ENCODE measurements at regions not wholly inside any gene's neighbourhood (a gene's known extent, or its start where the extent isn't known, plus 50 kb on each side); places are given as distances from the start of the nearest gene placed in this dataset.

DNA sequence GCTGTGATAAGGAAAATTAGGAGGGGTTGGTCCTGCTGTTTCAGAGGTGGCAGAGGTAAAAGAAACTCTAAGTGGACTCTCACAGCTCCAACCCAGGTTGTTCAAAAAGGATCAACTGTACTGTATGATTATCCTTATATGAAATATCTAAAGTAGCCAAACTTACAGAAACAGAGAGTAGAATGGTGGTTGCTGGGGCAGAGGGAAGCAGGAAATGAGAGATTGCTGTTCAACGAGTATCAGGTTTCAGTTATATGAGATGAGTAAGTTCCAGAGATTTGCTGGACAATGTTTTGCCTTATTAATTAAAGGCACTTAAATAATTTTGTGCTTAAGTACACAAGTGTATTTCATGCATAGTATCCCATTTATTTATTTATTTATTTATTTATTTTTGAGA, 972.0 kb upstream of the LRRTM1 start:
- no peak overlapping the region for H3K4me3 ChIP-seq (ENCODE audit: low read depth, low read length)
- TF ChIP-seq, protein P1, sequence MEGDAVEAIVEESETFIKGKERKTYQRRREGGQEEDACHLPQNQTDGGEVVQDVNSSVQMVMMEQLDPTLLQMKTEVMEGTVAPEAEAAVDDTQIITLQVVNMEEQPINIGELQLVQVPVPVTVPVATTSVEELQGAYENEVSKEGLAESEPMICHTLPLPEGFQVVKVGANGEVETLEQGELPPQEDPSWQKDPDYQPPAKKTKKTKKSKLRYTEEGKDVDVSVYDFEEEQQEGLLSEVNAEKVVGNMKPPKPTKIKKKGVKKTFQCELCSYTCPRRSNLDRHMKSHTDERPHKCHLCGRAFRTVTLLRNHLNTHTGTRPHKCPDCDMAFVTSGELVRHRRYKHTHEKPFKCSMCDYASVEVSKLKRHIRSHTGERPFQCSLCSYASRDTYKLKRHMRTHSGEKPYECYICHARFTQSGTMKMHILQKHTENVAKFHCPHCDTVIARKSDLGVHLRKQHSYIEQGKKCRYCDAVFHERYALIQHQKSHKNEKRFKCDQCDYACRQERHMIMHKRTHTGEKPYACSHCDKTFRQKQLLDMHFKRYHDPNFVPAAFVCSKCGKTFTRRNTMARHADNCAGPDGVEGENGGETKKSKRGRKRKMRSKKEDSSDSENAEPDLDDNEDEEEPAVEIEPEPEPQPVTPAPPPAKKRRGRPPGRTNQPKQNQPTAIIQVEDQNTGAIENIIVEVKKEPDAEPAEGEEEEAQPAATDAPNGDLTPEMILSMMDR (IDR thresholded peaks at IDR 0.05; ENCODE audit: insufficient read depth, low read length) = no peak
- DNase-seq (ENCODE audit: low read depth) = no peak

DNA sequence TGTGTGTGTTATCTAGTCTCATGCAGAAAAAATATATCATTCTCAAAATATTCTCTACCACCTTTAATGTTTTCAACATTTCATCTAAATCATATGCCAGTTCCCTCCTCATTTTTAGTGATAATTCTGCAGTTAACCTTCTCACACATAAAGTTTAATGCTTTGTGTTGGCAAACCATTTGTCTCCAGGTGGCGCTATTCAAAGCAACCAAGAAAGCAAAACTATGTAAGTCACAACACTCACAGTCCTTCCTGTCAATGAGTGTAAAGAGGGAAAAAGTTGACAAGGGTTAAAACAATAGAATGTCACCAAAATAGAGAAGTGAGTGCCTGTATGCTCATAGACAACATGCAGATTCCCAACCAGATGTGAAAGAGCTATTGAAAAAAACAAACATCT, 961.6 kb upstream of the LRRTM1 start:
- H3K4me3 ChIP-seq (ENCODE audit: low read depth, low read length) = no peak overlapping the region
- TF ChIP-seq, protein P1 (IDR thresholded peaks at IDR 0.05; ENCODE audit: insufficient read depth, low read length) = no peak
- no peak for DNase-seq (ENCODE audit: low read depth)

DNA sequence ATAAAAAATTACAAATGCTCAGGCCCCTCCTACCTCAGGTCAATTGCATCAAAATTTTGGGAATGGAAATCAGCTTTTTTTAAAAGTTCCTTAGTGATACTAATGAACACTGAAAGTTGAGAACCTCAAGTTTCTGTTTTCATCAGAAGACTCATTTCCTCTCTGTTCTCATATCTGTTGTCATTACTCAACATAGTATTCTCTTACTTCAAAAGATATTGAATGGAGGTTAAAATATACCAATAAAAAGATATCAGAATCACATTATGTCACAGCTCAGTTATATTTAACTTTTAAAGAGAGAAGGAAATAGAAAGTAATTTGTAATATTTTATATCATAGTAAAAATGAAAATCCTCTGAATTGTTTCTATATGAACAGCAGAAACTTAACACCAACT, 959.4 kb upstream of the LRRTM1 start:
- TF ChIP-seq, protein P1 (IDR thresholded peaks at IDR 0.05; ENCODE audit: insufficient read depth, low read length) = no peak
- H3K4me3 ChIP-seq (ENCODE audit: low read depth, low read length) = no peak overlapping the region

DNA sequence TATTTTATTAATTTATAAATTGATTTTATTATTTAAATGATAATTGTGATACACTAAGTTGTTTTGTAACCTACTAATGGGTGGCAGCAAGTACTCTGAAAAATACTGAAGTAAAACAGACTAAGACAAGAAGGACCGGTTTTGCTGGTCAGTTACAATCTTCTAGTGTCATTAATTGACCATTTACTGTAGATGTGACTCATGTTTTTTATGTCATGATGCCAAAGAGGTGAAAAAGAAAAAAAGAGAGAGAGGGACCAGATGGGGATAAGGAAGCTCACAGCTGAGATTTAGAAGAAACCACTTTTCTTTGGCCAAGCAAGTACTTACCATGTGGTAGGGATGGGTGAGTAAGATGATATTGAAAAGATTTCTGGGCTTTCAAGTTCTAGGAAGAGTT, 955.8 kb upstream of the LRRTM1 start:
- TF ChIP-seq, protein P1 (IDR thresholded peaks at IDR 0.05; ENCODE audit: insufficient read depth, low read length) = no peak
- DNase-seq (ENCODE audit: low read depth) = no peak
- no peak overlapping the region for H3K4me3 ChIP-seq (ENCODE audit: low read depth, low read length)

More for the DNA sequence above, 959.4 kb upstream of the LRRTM1 start:
- DNase-seq (ENCODE audit: low read depth) = no peak

DNA sequence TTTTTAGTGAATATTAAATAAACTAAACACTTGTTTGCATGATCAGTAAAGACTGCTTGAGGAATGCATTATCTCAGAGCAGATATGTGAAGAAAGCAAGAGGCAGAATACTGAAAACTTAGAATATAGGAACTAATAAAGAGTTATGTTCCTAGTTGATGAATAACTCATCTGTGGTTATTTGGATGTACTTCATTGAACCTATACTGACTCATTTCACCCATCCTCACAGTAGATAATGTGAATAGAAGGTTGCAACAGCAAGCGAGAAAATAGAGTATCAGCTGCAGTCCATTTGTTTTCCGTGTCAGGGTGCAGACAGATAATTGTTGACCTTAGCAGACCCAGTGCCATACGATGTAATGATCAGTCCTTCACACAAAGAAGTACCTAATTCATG, 945.7 kb upstream of the LRRTM1 start:
- H3K4me3 ChIP-seq (ENCODE audit: low read depth, low read length) = no peak overlapping the region
- TF ChIP-seq, protein P1 (IDR thresholded peaks at IDR 0.05; ENCODE audit: insufficient read depth, low read length) = no peak
- DNase-seq (ENCODE audit: low read depth) = no peak

DNA sequence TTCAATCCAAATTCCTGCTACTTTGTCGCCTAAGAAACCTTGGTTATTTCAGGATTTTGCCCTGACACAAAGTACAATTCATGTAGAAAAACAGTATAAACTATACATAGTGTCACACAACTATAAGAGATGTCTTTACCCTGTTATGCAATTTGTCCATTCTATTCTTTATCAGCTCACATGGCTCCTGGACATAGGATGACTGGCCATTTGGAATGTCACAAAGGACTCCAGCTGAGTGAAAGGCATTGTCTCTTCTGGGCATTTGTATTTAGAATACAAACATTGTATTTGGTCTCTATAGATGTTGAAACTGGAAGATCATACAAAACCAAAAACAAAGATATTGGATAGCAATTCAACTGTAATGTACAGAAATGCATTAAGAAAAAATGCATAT, 944.6 kb upstream of the LRRTM1 start:
- TF ChIP-seq, protein P1 (IDR thresholded peaks at IDR 0.05; ENCODE audit: insufficient read depth, low read length) = no peak
- H3K4me3 ChIP-seq (ENCODE audit: low read depth, low read length) = no peak overlapping the region
- no peak for DNase-seq (ENCODE audit: low read depth)

DNA sequence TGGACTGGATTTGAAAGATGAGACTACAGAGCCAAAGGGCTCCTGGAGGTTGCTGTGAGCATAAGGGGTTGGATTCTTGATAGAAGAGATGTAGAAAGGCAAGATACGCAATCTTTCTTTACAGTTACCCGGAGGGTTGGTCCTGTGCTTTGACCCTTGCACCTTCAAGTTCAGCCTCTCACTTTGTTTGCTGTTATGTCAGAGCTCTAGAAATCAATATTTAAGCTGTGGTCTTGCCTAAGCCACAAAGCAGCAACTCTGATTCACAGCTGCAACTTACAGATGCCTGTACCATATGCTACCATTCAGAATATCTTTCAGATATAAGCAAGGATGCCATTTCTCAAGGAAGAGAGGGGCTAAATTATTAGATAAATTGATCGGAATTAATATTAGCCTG, 943.1 kb upstream of the LRRTM1 start:
- TF ChIP-seq, protein P1 (IDR thresholded peaks at IDR 0.05; ENCODE audit: insufficient read depth, low read length) = no peak
- no peak for DNase-seq (ENCODE audit: low read depth)
- no peak overlapping the region for H3K4me3 ChIP-seq (ENCODE audit: low read depth, low read length)

Measured in fibroblast of the aortic adventitia (primary cell).